Loucy (cell line): ENCODE measurements at regions not wholly inside any gene's neighbourhood (a gene's known extent, or its start where the extent isn't known, plus 50 kb on each side); places are given as distances from the start of the nearest gene placed in this dataset.

Source experiments
- EZH2phosphoT487 ChIP-seq: fragments of 200-600 bp; IDR thresholded peaks from 2 replicates; pipeline ENCODE4 v1.6.1; 2018; ENCODE audit warnings: antibody characterized with exemption, mild to moderate bottlenecking, moderate library complexity, borderline replicate concordance
- TF ChIP-seq, protein P1 (sequence below): fragments of 200-600 bp; sonication (generic); conservative IDR thresholded peaks from 2 replicates; pipeline ENCODE4 v1.5.1; 2014; ENCODE audit warnings: mild to moderate bottlenecking, antibody characterized with exemption, low read length

DNA sequence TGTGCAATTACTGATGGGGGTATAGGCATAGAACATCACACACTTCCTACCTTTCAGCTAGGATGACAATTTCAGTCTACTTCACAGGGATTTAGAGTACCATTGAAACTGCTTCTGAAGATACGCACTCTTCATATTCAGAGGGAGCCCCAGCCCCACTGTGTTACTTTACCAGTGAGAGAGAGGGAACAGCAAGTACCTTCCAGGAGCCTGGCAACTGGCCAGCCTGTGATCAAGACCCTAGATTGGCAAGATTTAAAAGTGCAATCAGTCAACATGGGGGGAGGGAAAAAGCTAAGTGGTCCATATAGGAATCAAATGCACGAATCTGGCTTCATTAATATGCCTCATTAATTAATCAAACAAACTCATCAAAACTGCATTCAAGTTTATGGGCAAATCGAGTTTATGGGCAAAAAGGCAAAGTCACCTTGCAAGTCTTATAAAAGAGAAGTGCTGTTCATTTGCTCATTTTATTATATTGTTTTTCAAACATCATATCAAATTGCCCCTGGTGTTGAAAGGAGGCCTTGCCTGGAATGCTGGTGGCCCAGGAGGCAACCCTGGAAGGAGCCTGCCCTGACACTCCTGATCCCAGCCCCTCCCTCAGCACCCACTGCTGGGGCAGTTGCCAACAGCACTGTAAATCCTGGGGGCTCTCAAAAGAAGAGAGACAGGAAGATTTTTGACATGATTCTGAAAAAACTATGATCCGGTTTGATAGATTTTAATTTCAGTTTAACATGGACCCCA, 184.9 kb upstream of the DPT start:
- TF ChIP-seq, protein P1, sequence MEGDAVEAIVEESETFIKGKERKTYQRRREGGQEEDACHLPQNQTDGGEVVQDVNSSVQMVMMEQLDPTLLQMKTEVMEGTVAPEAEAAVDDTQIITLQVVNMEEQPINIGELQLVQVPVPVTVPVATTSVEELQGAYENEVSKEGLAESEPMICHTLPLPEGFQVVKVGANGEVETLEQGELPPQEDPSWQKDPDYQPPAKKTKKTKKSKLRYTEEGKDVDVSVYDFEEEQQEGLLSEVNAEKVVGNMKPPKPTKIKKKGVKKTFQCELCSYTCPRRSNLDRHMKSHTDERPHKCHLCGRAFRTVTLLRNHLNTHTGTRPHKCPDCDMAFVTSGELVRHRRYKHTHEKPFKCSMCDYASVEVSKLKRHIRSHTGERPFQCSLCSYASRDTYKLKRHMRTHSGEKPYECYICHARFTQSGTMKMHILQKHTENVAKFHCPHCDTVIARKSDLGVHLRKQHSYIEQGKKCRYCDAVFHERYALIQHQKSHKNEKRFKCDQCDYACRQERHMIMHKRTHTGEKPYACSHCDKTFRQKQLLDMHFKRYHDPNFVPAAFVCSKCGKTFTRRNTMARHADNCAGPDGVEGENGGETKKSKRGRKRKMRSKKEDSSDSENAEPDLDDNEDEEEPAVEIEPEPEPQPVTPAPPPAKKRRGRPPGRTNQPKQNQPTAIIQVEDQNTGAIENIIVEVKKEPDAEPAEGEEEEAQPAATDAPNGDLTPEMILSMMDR: no peak
- TF ChIP-seq EZH2phosphoT487: no peak
